ENCODE measurements at regions not wholly inside any gene's neighbourhood (a gene's known extent, or its start where the extent isn't known, plus 50 kb on each side); places are given as distances from the start of the nearest gene placed in this dataset.
"Not testable (repeated sequence)": the region's sequence is repeated elsewhere in the genome, so short reads cannot be mapped to it uniquely, and the experiment has no call there.

GRCh38 chr1:157247764-157248049, 109.5 kb upstream of the ETV3 start:
- POLR2A ChIA-PET (ENCODE audit: unreplicated experiment); H2AK5ac ChIP-seq (ENCODE audit: low read depth, low read length); H3K23ac ChIP-seq (ENCODE audit: low read depth, low read length); H3K4me2 ChIP-seq (ENCODE audit: low read depth, low read length); DNase-seq; H4K20me1 ChIP-seq (ENCODE audit: insufficient read depth, low read length); H2AFZ ChIP-seq (replicated peaks; ENCODE audit: low read length, poor library complexity); H3K18ac ChIP-seq (ENCODE audit: low read depth, low read length); H3K27me3 ChIP-seq (ENCODE audit: control insufficient read depth, insufficient read depth, low read length); H3K27ac ChIP-seq (ENCODE audit: insufficient read depth, low read length); H2BK120ac ChIP-seq (ENCODE audit: low read depth, low read length); H3K79me1 ChIP-seq (ENCODE audit: low read depth in 1 of 2, low read length in 2 of 2); in situ Hi-C loops (cut with MboI; ENCODE audit: low sequenced_read_pairs); H2BK20ac ChIP-seq (ENCODE audit: low read depth, low read length); H3K9me3 ChIP-seq (ENCODE audit: control insufficient read depth, insufficient read depth, low read length); H3K4me3 ChIP-seq (ENCODE audit: insufficient read depth, low read depth, low read length); H3K56ac ChIP-seq (ENCODE audit: extremely low read depth, insufficient read depth, low read length); H3K4me1 ChIP-seq (ENCODE audit: control insufficient read depth, insufficient read depth, low read length); H3K14ac ChIP-seq (replicated peaks; ENCODE audit: low read depth, low read length); H3K9me1 ChIP-seq (ENCODE audit: insufficient read depth, low read length); H4K5ac ChIP-seq (ENCODE audit: low read depth, low read length); H4K8ac ChIP-seq (ENCODE audit: low read depth in 2 of 2, low read length in 2 of 2); intact Hi-C loops (cut with micrococcal nuclease); H3K36me3 ChIP-seq (ENCODE audit: control insufficient read depth, insufficient read depth, low read length); H3K4ac ChIP-seq (ENCODE audit: low read depth, low read length); H4K91ac ChIP-seq (ENCODE audit: insufficient read depth, low read depth, low read length); ATAC-seq (ENCODE audit: low read depth); H2BK15ac ChIP-seq (ENCODE audit: low read depth, low read length); dilution Hi-C loops (cut with HindIII; ENCODE audit: low sequenced_read_pairs, unreplicated experiment); H2AK9ac ChIP-seq (replicated peaks; ENCODE audit: low read depth, low read length, poor library complexity); BruUV-seq (replicated peaks); H2BK5ac ChIP-seq (ENCODE audit: low read depth, low read length, poor library complexity, severe bottlenecking); H3K9ac ChIP-seq (ENCODE audit: low read depth, low read length); CTCF ChIA-PET: not testable (repeated sequence)
- no CpG with 5 or more reads among the region's 2 CpGs for WGBS, 2 experiments (ENCODE audit: extremely low coverage in 2 of 2, insufficient read length in 1 of 2)
